Activated T-cell treated with anti-CD3 and anti-CD28 coated beads, Interleukin-2, amount 50 U/mL, for 72 hours (primary cell): ENCODE measurements at regions not wholly inside any gene's neighbourhood (a gene's known extent, or its start where the extent isn't known, plus 50 kb on each side); places are given as distances from the start of the nearest gene placed in this dataset.

ENCODE experiments used
- ATAC-seq, 2 donors: fragments of 150-1000 bp; cut with Tn5 transposase; replicated peaks in 1 of 2; 2 replicates each; pipeline ENCODE4 v1.10.0; 2021; ENCODE audit warnings: moderate library complexity in 2 of 2, mild to moderate bottlenecking in 1 of 2
- DNase-seq, 2 donors: peaks; one replicate each; pipeline ENCODE4 v3.0.0; 2021 to 2022; ENCODE audit warnings: mixed read lengths in 1 of 2
- H3K27ac Mint-ChIP-seq: one replicate; pipeline ENCODE4 v1.8.0; 2022; ENCODE audit warnings: mild to moderate bottlenecking, moderate library complexity, mixed read lengths
- H3K27me3 Mint-ChIP-seq: one replicate; pipeline ENCODE4 v1.8.0; 2022; ENCODE audit warnings: low read depth, mixed read lengths
- H3K36me3 Mint-ChIP-seq, 2 donors: one replicate each; pipeline ENCODE4 v1.8.0; 2022; ENCODE audit warnings: mixed read lengths in 2 of 2, mild to moderate bottlenecking in 1 of 2; ENCODE audit not compliant: insufficient read depth in 2 of 2
- H3K4me1 Mint-ChIP-seq: one replicate; pipeline ENCODE4 v1.8.0; 2022; ENCODE audit warnings: low read depth, mixed read lengths
- H3K4me3 Mint-ChIP-seq, 2 donors: one replicate each; pipeline ENCODE4 v1.8.0; 2022; ENCODE audit warnings: mild to moderate bottlenecking in 2 of 2, mixed read lengths in 2 of 2, moderate library complexity in 2 of 2
- H3K9me3 Mint-ChIP-seq, 2 donors: one replicate each; pipeline ENCODE4 v1.8.0; 2022; ENCODE audit warnings: mixed read lengths in 2 of 2

- Mint-ChIP-seq H3K4me1 (no peaks in the 10 kb centered on the region), H3K36me3 (no peaks in the 10 kb centered on the region), H3K27me3 (no peaks in the 10 kb centered on the region), H3K9me3 (peaks cover 6 to 7% of the 10 kb centered on the region in 2 donors), H3K4me3 (no peak overlapping the region), H3K27ac (no peak overlapping the region)
- DNase-seq = no peak
- ATAC-seq = no peak
Measured at GRCh38 chr9:108207561-108208165, 648.1 kb downstream of the ACTL7B start.

- no peak for DNase-seq
- no peak overlapping the region for H3K27ac Mint-ChIP-seq
- no peaks in the 10 kb centered on the region for H3K36me3 Mint-ChIP-seq
- no peak for ATAC-seq
- H3K27me3 Mint-ChIP-seq = no peaks in the 10 kb centered on the region
- no peak overlapping the region for H3K4me3 Mint-ChIP-seq
- no peaks in the 10 kb centered on the region for H3K4me1 Mint-ChIP-seq
- peaks cover 9% of the 10 kb centered on the region in 2 donors for H3K9me3 Mint-ChIP-seq
Measured at GRCh38 chr9:108205276-108205675, 650.5 kb downstream of the ACTL7B start.

- no peak overlapping the region for H3K4me3 Mint-ChIP-seq
- H3K9me3 Mint-ChIP-seq = peaks cover 5 to 13% of the 10 kb centered on the region in 2 donors
- H3K36me3 Mint-ChIP-seq = peaks cover 0 to 4% of the 10 kb centered on the region in 2 donors
- H3K27ac Mint-ChIP-seq = no peak overlapping the region
- H3K27me3 Mint-ChIP-seq = no peaks in the 10 kb centered on the region
- H3K4me1 Mint-ChIP-seq = no peaks in the 10 kb centered on the region
- DNase-seq (no peak), ATAC-seq (no peak)
Measured at GRCh38 chr9:108197899-108198298, 657.9 kb downstream of the ACTL7B start.

GRCh38 chr9:108197008-108197365 is 658.8 kb downstream of the ACTL7B start:
- H3K27ac Mint-ChIP-seq = no peak overlapping the region
- no peak for DNase-seq
- ATAC-seq = no peak
- peaks cover 4 to 13% of the 10 kb centered on the region in 2 donors for H3K9me3 Mint-ChIP-seq
- no peak overlapping the region for H3K4me3 Mint-ChIP-seq
- H3K36me3 Mint-ChIP-seq = peaks cover 0 to 4% of the 10 kb centered on the region in 2 donors
- H3K27me3 Mint-ChIP-seq = no peaks in the 10 kb centered on the region
- H3K4me1 Mint-ChIP-seq = no peaks in the 10 kb centered on the region

GRCh38 chr9:108196332-108197007 is 659.3 kb downstream of the ACTL7B start:
- Mint-ChIP-seq H3K4me3 (no peak overlapping the region), H3K4me1 (no peaks in the 10 kb centered on the region), H3K27ac (no peak overlapping the region), H3K27me3 (no peaks in the 10 kb centered on the region), H3K36me3 (peaks cover 0 to 4% of the 10 kb centered on the region in 2 donors), H3K9me3 (peaks cover 2 to 11% of the 10 kb centered on the region in 2 donors)
- ATAC-seq (no peak), DNase-seq (no peak)

- H3K27ac Mint-ChIP-seq = no peak overlapping the region
- no peaks in the 10 kb centered on the region for H3K4me1 Mint-ChIP-seq
- H3K9me3 Mint-ChIP-seq = peaks cover 5 to 13% of the 10 kb centered on the region in 2 donors
- no peak for ATAC-seq
- no peaks in the 10 kb centered on the region for H3K36me3 Mint-ChIP-seq
- H3K27me3 Mint-ChIP-seq = no peaks in the 10 kb centered on the region
- no peak overlapping the region for H3K4me3 Mint-ChIP-seq
- DNase-seq = no peak
Measured at GRCh38 chr9:108194154-108194553, 661.6 kb downstream of the ACTL7B start.

GRCh38 chr9:108193026-108193710 is 662.6 kb downstream of the ACTL7B start:
- ATAC-seq = no peak
- Mint-ChIP-seq H3K27me3 (no peaks in the 10 kb centered on the region), H3K9me3 (peaks cover 5 to 13% of the 10 kb centered on the region in 2 donors), H3K4me1 (no peaks in the 10 kb centered on the region), H3K27ac (no peak overlapping the region), H3K4me3 (no peak overlapping the region), H3K36me3 (no peaks in the 10 kb centered on the region)
- no peak for DNase-seq

- ATAC-seq (no peak), DNase-seq (no peak)
- Mint-ChIP-seq H3K27ac (no peak overlapping the region), H3K27me3 (no peaks in the 10 kb centered on the region), H3K9me3 (peaks cover 5 to 11% of the 10 kb centered on the region in 2 donors), H3K4me3 (no peak overlapping the region), H3K36me3 (no peaks in the 10 kb centered on the region), H3K4me1 (no peaks in the 10 kb centered on the region)
Measured at GRCh38 chr9:108191065-108191464, 664.7 kb downstream of the ACTL7B start.

- peaks cover 5 to 7% of the 10 kb centered on the region in 2 donors for H3K9me3 Mint-ChIP-seq
- no peak for DNase-seq
- H3K4me3 Mint-ChIP-seq = no peak overlapping the region
- no peaks in the 10 kb centered on the region for H3K36me3 Mint-ChIP-seq
- no peaks in the 10 kb centered on the region for H3K4me1 Mint-ChIP-seq
- no peaks in the 10 kb centered on the region for H3K27me3 Mint-ChIP-seq
- H3K27ac Mint-ChIP-seq = no peak overlapping the region
- ATAC-seq = no peak
Measured at GRCh38 chr9:108188976-108189375, 666.8 kb downstream of the ACTL7B start.

- H3K36me3 Mint-ChIP-seq = no peaks in the 10 kb centered on the region
- no peak overlapping the region for H3K27ac Mint-ChIP-seq
- H3K4me3 Mint-ChIP-seq = no peak overlapping the region
- no peak for DNase-seq
- peaks cover 5 to 9% of the 10 kb centered on the region in 2 donors for H3K9me3 Mint-ChIP-seq
- ATAC-seq = no peak
- H3K4me1 Mint-ChIP-seq = no peaks in the 10 kb centered on the region
- no peaks in the 10 kb centered on the region for H3K27me3 Mint-ChIP-seq
Measured at GRCh38 chr9:108188482-108188881, 667.3 kb downstream of the ACTL7B start.

- no peak overlapping the region for H3K27ac Mint-ChIP-seq
- ATAC-seq = no peak
- no peak overlapping the region for H3K4me3 Mint-ChIP-seq
- H3K27me3 Mint-ChIP-seq = no peaks in the 10 kb centered on the region
- DNase-seq = no peak
- peaks cover 5 to 10% of the 10 kb centered on the region in 2 donors for H3K9me3 Mint-ChIP-seq
- H3K4me1 Mint-ChIP-seq = no peaks in the 10 kb centered on the region
- H3K36me3 Mint-ChIP-seq = no peaks in the 10 kb centered on the region
Measured at GRCh38 chr9:108186642-108187395, 669.0 kb downstream of the ACTL7B start.

- no peak for ATAC-seq
- H3K36me3 Mint-ChIP-seq = no peaks in the 10 kb centered on the region
Measured at GRCh38 chr9:108185613-108186012, 670.2 kb downstream of the ACTL7B start.

GRCh38 chr9:108184941-108185340 is 670.8 kb downstream of the ACTL7B start:
- no peaks in the 10 kb centered on the region for H3K36me3 Mint-ChIP-seq

More at GRCh38 chr9:108185613-108186012, 670.2 kb downstream of the ACTL7B start:
- Mint-ChIP-seq H3K27ac (no peak overlapping the region), H3K4me3 (no peak overlapping the region), H3K9me3 (peaks cover 7 to 8% of the 10 kb centered on the region in 2 donors), H3K27me3 (no peaks in the 10 kb centered on the region), H3K4me1 (no peaks in the 10 kb centered on the region)
- no peak for DNase-seq

More at GRCh38 chr9:108184941-108185340, 670.8 kb downstream of the ACTL7B start:
- no peak overlapping the region for H3K27ac Mint-ChIP-seq
- H3K9me3 Mint-ChIP-seq = peaks cover 3 to 8% of the 10 kb centered on the region in 2 donors
- no peaks in the 10 kb centered on the region for H3K27me3 Mint-ChIP-seq
- DNase-seq = no peak
- no peaks in the 10 kb centered on the region for H3K4me1 Mint-ChIP-seq
- H3K4me3 Mint-ChIP-seq = no peak overlapping the region
- ATAC-seq = no peak
